Panc1 (cell line): ENCODE measurements at regions not wholly inside any gene's neighbourhood (a gene's known extent, or its start where the extent isn't known, plus 50 kb on each side); places are given as distances from the start of the nearest gene placed in this dataset.

ENCODE experiments used
- ATAC-seq: fragments of 200-7000 bp; cut with Tn5 transposase; 2 replicates; pipeline ENCODE4 v1.9.1; 2020; ENCODE audit warnings: mild to moderate bottlenecking, moderate library complexity
- BruUV-seq: library from RNA; stranded (reverse); fragments of 400-500 nt; replicated peaks from 2 replicates; lab custom pipeline; 2021; lab: Mats Ljungman, UMichigan
- CTCF ChIA-PET: fragments of 300-600 bp; sonication (Branson Sonifier 250); formaldehyde crosslinking; loops from one replicate; lab custom pipeline; 2022; ENCODE audit warnings: antibody characterized with exemption; lab: Charles Lee
- POLR2A ChIA-PET: fragments of 300-600 bp; sonication (Branson Sonifier 250); formaldehyde crosslinking; loops from one replicate; lab custom pipeline; 2022; ENCODE audit warnings: antibody characterized with exemption; lab: Charles Lee
- DNase-seq: peaks from one replicate; pipeline ENCODE4 v3.0.0-alpha.2; 2010; ENCODE audit warnings: low read depth, low spot score
- H3K27ac ChIP-seq: 2 replicates; pipeline ENCODE4 v1.5.1; 2011; ENCODE audit warnings: mild to moderate bottlenecking, low read length, inconsistent platforms
- H3K27me3 ChIP-seq: fragments of 200-500 bp; sonication (Bioruptor generic); 2 replicates; pipeline ENCODE4 v1.6.0; 2014; ENCODE audit warnings: low read length, inconsistent platforms; ENCODE audit not compliant: control insufficient read depth, insufficient read depth
- H3K36me3 ChIP-seq: fragments of 200-500 bp; sonication (Bioruptor generic); 2 replicates; pipeline ENCODE4 v1.5.1; 2014; ENCODE audit warnings: inconsistent platforms, mild to moderate bottlenecking, low read length, moderate library complexity; ENCODE audit not compliant: control insufficient read depth, insufficient read depth
- H3K4me1 ChIP-seq: 2 replicates; pipeline ENCODE4 v1.5.1; 2011; ENCODE audit warnings: inconsistent platforms, mild to moderate bottlenecking, low read length, moderate library complexity; ENCODE audit not compliant: control insufficient read depth, insufficient read depth
- H3K4me3 ChIP-seq, 2 experiments: 2 replicates each; pipeline ENCODE4 v1.5.1; 2011 to 2012; ENCODE audit warnings: low read depth in 2 of 2, low read length in 2 of 2, mild to moderate bottlenecking in 2 of 2, inconsistent platforms in 1 of 2, moderate library complexity in 1 of 2
- H3K9me3 ChIP-seq: fragments of 200-500 bp; sonication (Bioruptor generic); 2 replicates; pipeline ENCODE4 v1.5.1; 2014; ENCODE audit warnings: low read depth, mild to moderate bottlenecking, inconsistent platforms, low read length, moderate library complexity; ENCODE audit not compliant: control insufficient read depth, insufficient read depth
- CTCF ChIP-seq: fragments of 450-650 bp; IDR thresholded peaks from 2 replicates; pipeline ENCODE4 v1.5.1; 2017; ENCODE audit warnings: mild to moderate bottlenecking
- POLR2AphosphoS5 ChIP-seq: IDR thresholded peaks from 2 replicates; pipeline ENCODE4 v1.6.1; 2012; ENCODE audit warnings: mild to moderate bottlenecking, low read depth, low read length, moderate library complexity
- REST ChIP-seq, 2 experiments: IDR thresholded peaks; 2 replicates each; pipeline ENCODE4 v1.6.1; 2011 to 2012; ENCODE audit warnings: low read depth in 2 of 2, control low read depth in 1 of 2, low read length in 1 of 2, mild to moderate bottlenecking in 1 of 2, moderate library complexity in 1 of 2; ENCODE audit not compliant: insufficient read depth in 1 of 2
- SIN3A ChIP-seq: IDR thresholded peaks from 2 replicates; pipeline ENCODE4 v1.6.1; 2012; ENCODE audit warnings: low read depth, mild to moderate bottlenecking, low read length, moderate library complexity, borderline replicate concordance; ENCODE audit not compliant: insufficient read depth
- TCF7L2 ChIP-seq: IDR thresholded peaks from 2 replicates; pipeline ENCODE4 v1.6.1; 2011; ENCODE audit warnings: mild to moderate bottlenecking, low read depth, low read length, inconsistent platforms
- in situ Hi-C: cut with HindIII; loops from 2 replicates; pipeline ENCODE4 v1.10.0; 2016; ENCODE audit warnings: low sequenced_read_pairs, low pct_unique_long_range_greater_than_20kb
- intact Hi-C: fragments of 100-400 bp; cut with micrococcal nuclease; formaldehyde crosslinking; loops from one replicate; pipeline ENCODE4 v1.10.0; 2022; ENCODE audit not compliant: unreplicated experiment

GRCh38 chr5:153209687-153210086, 280.8 kb upstream of the GRIA1 start:
- Histone ChIP-seq H3K4me1 (no peaks in the 10 kb centered on the region), H3K27me3 (no peaks in the 10 kb centered on the region), H3K36me3 (no peaks in the 10 kb centered on the region), H3K9me3 (no peaks in the 10 kb centered on the region), H3K27ac (no peak overlapping the region), H3K4me3 (no peak overlapping the region)
- in situ Hi-C loops: no loop called here
- BruUV-seq: no TSS peak
- intact Hi-C loops: no loop called here
- TF ChIP-seq TCF7L2: no peak
- TF ChIP-seq SIN3A: no peak
- CTCF ChIA-PET: interaction anchor here (0.7 kb wide), 1 partner anchor 391 kb away, joined by 6 read pairs; no protein-coding TSS in a partner anchor
- ATAC-seq (no peak), DNase-seq (no peak)
- POLR2A ChIA-PET: no interaction called here

GRCh38 chr5:153211076-153211475, 279.4 kb upstream of the GRIA1 start:
- Histone ChIP-seq H3K4me1 (no peaks in the 10 kb centered on the region), H3K27me3 (no peaks in the 10 kb centered on the region), H3K4me3 (no peak overlapping the region), H3K9me3 (no peaks in the 10 kb centered on the region), H3K27ac (no peak overlapping the region), H3K36me3 (no peaks in the 10 kb centered on the region)
- ChIA-PET POLR2A (no interaction called here), CTCF (no interaction called here)
- DNase-seq (no peak), ATAC-seq (no peak)
- intact Hi-C loops: no loop called here
- no TSS peak for BruUV-seq
- TF ChIP-seq CTCF (no peak), SIN3A (no peak), POLR2AphosphoS5 (no peak), REST (IDR thresholded peaks at IDR 0.05; ENCODE audit: insufficient read depth in 1 of 2, low read depth in 2 of 2, low read length in 1 of 2) (no peak), TCF7L2 (no peak)
- in situ Hi-C loops: no loop called here

GRCh38 chr5:153212471-153212870, 278.0 kb upstream of the GRIA1 start:
- BruUV-seq: no TSS peak
- DNase-seq (no peak), ATAC-seq (no peak)
- intact Hi-C loops: no loop called here
- TF ChIP-seq POLR2AphosphoS5: no peak
- TF ChIP-seq REST (IDR thresholded peaks at IDR 0.05; ENCODE audit: insufficient read depth in 1 of 2, low read depth in 2 of 2, low read length in 1 of 2): no peak
- TF ChIP-seq CTCF: no peak
- TF ChIP-seq TCF7L2: no peak
- TF ChIP-seq SIN3A: no peak
- POLR2A ChIA-PET: no interaction called here
- in situ Hi-C loops: no loop called here
- Histone ChIP-seq H3K9me3 (no peaks in the 10 kb centered on the region), H3K27me3 (no peaks in the 10 kb centered on the region), H3K4me3 (no peak overlapping the region), H3K27ac (no peak overlapping the region), H3K4me1 (no peaks in the 10 kb centered on the region), H3K36me3 (no peaks in the 10 kb centered on the region)
- CTCF ChIA-PET: no interaction called here
